A549 (cell line): ENCODE measurements at regions not wholly inside any gene's neighbourhood (a gene's known extent, or its start where the extent isn't known, plus 50 kb on each side); places are given as distances from the start of the nearest gene placed in this dataset.

Experiments used
- ATAC-seq, 2 experiments: fragments of 200-7000 bp in 1 of 2; fragments of >200 bp in 1 of 2; cut with Nextera tagmentation in 1 of 2; cut with Tn5 transposase in 1 of 2; 3 replicates each; pipeline versions ENCODE4 v1.8.0 to v1.9.1; 2018 to 2020; ENCODE audit warnings: mild to moderate bottlenecking in 1 of 2, moderate library complexity in 1 of 2
- CTCF ChIA-PET: fragments of 300-600 bp; sonication (Branson Sonifier 250); formaldehyde crosslinking; extraction: SDS; loops from one replicate; lab custom pipeline; 2021; ENCODE audit warnings: antibody characterized with exemption, inconsistent platforms; lab: Yijun Ruan, JAX
- POLR2A ChIA-PET: fragments of 350-600 bp; formaldehyde crosslinking; extraction: SDS; loops from one replicate; lab custom pipeline; 2021; ENCODE audit warnings: antibody characterized with exemption, inconsistent platforms; lab: Yijun Ruan, JAX
- DNase-seq, 2 experiments: peaks; one replicate each; pipeline versions ENCODE4 v3.0.0 to v3.0.0-alpha.2; 2011 to 2016; ENCODE audit warnings: low read depth in 1 of 2, low spot score in 1 of 2
- FAIRE-seq: peaks from 2 replicates; lab custom pipeline; 2011; peaks lifted over from hg19 to GRCh38; lab: Jason Lieb, UNC
- H3K27ac ChIP-seq, 2 experiments: fragments of >200 bp; sonication (Bioruptor Twin); formaldehyde crosslinking; 3 replicates each; pipeline ENCODE4 v1.5.1; 2016 to 2017
- H3K4me1 ChIP-seq: fragments of >200 bp; sonication (Bioruptor Twin); formaldehyde crosslinking; 3 replicates; pipeline ENCODE4 v1.6.1; 2016
- H3K4me2 ChIP-seq: fragments of >200 bp; sonication (Bioruptor Twin); formaldehyde crosslinking; 3 replicates; pipeline ENCODE4 v1.6.1; 2016
- H3K4me3 ChIP-seq: fragments of >200 bp; sonication (Bioruptor Twin); formaldehyde crosslinking; 3 replicates; pipeline ENCODE4 v1.5.1; 2016
- H3K9me3 ChIP-seq: fragments of >200 bp; sonication (Bioruptor Twin); formaldehyde crosslinking; 3 replicates; pipeline ENCODE4 v1.6.1; 2016
- EHMT2 ChIP-seq: fragments of 200-600 bp; sonication (generic); IDR thresholded peaks from 2 replicates; pipeline ENCODE4 v1.6.1; 2016; ENCODE audit warnings: antibody characterized with exemption, low read depth, mild to moderate bottlenecking, moderate library complexity
- ESRRA ChIP-seq: fragments of 150-350 bp; IDR thresholded peaks from 2 replicates; pipeline ENCODE4 v1.6.1; 2014; ENCODE audit warnings: mild to moderate bottlenecking, low read length, borderline replicate concordance
- FOXS1 ChIP-seq: fragments of 250-450 bp; sonication (Bioruptor Pico); IDR thresholded peaks from 2 replicates; pipeline ENCODE4 v1.5.0; 2020; ENCODE audit warnings: mild to moderate bottlenecking, moderate library complexity
- HEYL ChIP-seq: fragments of 250-450 bp; sonication (Bioruptor Pico); IDR thresholded peaks from 2 replicates; pipeline ENCODE4 v1.8.0; 2021; ENCODE audit warnings: mild to moderate bottlenecking, moderate library complexity
- HOXB5 ChIP-seq: fragments of 250-450 bp; sonication (Bioruptor Pico); IDR thresholded peaks from 2 replicates; pipeline ENCODE4 v1.5.0; 2020; ENCODE audit warnings: mild to moderate bottlenecking, moderate library complexity
- JUN ChIP-seq, 2 experiments: fragments of >200 bp; sonication (Bioruptor Twin); formaldehyde crosslinking; IDR thresholded peaks; 2 replicates in 1 of 2; 3 replicates in 1 of 2; pipeline ENCODE4 v1.6.1; 2016 to 2017
- KDM1A ChIP-seq: fragments of 200-600 bp; sonication (generic); IDR thresholded peaks from 2 replicates; pipeline ENCODE4 v1.6.1; 2016; ENCODE audit warnings: low read depth, mild to moderate bottlenecking
- MYC ChIP-seq: IDR thresholded peaks from 2 replicates; pipeline ENCODE4 v1.6.1; 2012; ENCODE audit warnings: mild to moderate bottlenecking, inconsistent platforms, low read length, improper control_type of control experiment, borderline replicate concordance
- NFE2L2 ChIP-seq: fragments of 150-350 bp; conservative IDR thresholded peaks from 2 replicates; pipeline ENCODE4 v1.6.1; 2014; ENCODE audit warnings: low read length
- NPAS2 ChIP-seq: fragments of 250-450 bp; sonication (Bioruptor Pico); IDR thresholded peaks from 2 replicates; pipeline ENCODE4 v1.8.0; 2022; ENCODE audit warnings: mild to moderate bottlenecking, moderate library complexity, borderline replicate concordance
- POLR2AphosphoS2 ChIP-seq: conservative IDR thresholded peaks from 2 replicates; pipeline ENCODE4 v1.6.1; 2012; ENCODE audit warnings: low read length, improper control_type of control experiment, inconsistent platforms
- RAD21 ChIP-seq, 2 experiments: fragments of >200 bp in 1 of 2; sonication (Bioruptor Twin) in 1 of 2; formaldehyde crosslinking in 1 of 2; IDR thresholded peaks in 1 of 2; conservative IDR thresholded peaks in 1 of 2; 2 replicates in 1 of 2; 3 replicates in 1 of 2; pipeline ENCODE4 v1.6.1; 2012 to 2018; ENCODE audit warnings: inconsistent platforms in 1 of 2
- RFX5 ChIP-seq: fragments of 450-650 bp; IDR thresholded peaks from 2 replicates; pipeline ENCODE4 v1.7.1; 2014; ENCODE audit warnings: antibody characterized with exemption, mild to moderate bottlenecking, moderate library complexity
- TP53 ChIP-seq: fragments of 250-450 bp; sonication (Bioruptor Pico); IDR thresholded peaks from 2 replicates; pipeline ENCODE4 v1.5.0; 2021; ENCODE audit warnings: mild to moderate bottlenecking, moderate library complexity
- ZC3H11A ChIP-seq: fragments of 450-650 bp; IDR thresholded peaks from 2 replicates; pipeline ENCODE4 v1.6.1; 2014; ENCODE audit warnings: antibody characterized with exemption, mild to moderate bottlenecking
- ZFP36 ChIP-seq: fragments of 450-650 bp; IDR thresholded peaks from 2 replicates; pipeline ENCODE4 v1.6.1; 2014; ENCODE audit warnings: borderline replicate concordance; ENCODE audit not compliant: partially characterized antibody
- WGBS: methylation state at CpG from one replicate; pipeline ENCODE4 v1.1.6; 2017; ENCODE audit errors: missing lambda C conversion rate; 5-methylcytosine and 5-hydroxymethylcytosine counted together
- TF ChIP-seq, protein P1 (sequence below): IDR thresholded peaks from 2 replicates; pipeline ENCODE4 v1.6.1; 2012; ENCODE audit warnings: low read depth, borderline replicate concordance
- TF ChIP-seq, protein P2 (sequence below): fragments of 250-450 bp; sonication (Bioruptor Pico); IDR thresholded peaks from 2 replicates; pipeline ENCODE4 v1.5.0; 2021; ENCODE audit warnings: mild to moderate bottlenecking, moderate library complexity, borderline replicate concordance
- TF ChIP-seq, protein P3 (sequence below): fragments of 450-650 bp; IDR thresholded peaks from 2 replicates; pipeline ENCODE4 v1.6.1; 2014; ENCODE audit warnings: antibody characterized with exemption
- TF ChIP-seq, protein P4 (sequence below): fragments of 150-350 bp; IDR thresholded peaks from 2 replicates; pipeline ENCODE4 v1.6.1; 2014; ENCODE audit warnings: low read depth, mild to moderate bottlenecking, low read length

DNA sequence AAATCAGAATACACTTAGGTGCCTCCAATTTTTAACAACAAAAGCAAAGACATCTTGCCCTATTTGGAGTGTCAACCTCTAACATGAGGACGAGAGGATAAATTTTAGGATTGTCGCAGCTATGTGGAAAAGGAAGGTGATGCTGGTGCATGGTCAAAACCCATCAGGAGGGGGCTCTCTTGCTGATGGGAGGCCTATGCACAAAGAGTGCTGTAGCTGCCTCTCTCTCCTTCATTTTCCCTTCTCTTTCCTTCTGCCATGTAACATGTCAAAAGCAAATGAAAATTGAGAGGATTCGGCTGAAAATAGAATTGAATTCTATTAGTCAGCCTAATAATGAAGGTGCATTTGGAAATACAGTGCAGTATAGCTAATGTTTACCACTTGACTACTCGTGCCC, 578.7 kb upstream of the ZNF462 start:
- no peak overlapping the region for H3K4me2 ChIP-seq
- ChIA-PET POLR2A (no interaction called here), CTCF (interaction anchor here (0.7 kb wide), 1 partner anchor 40 kb away, joined by 3 read pairs; no protein-coding TSS in a partner anchor)
- no peaks in the 10 kb centered on the region for H3K9me3 ChIP-seq
- no peak for ATAC-seq
- H3K27ac ChIP-seq, result no peak overlapping the region
- no peak overlapping the region for H3K4me3 ChIP-seq
- no peak for DNase-seq
- no peak for FAIRE-seq
- TF ChIP-seq NPAS2 (CRISPR knock-in tag) (no peak), JUN (IDR thresholded peaks at IDR 0.05) (no peak)
- TF ChIP-seq, protein P1, sequence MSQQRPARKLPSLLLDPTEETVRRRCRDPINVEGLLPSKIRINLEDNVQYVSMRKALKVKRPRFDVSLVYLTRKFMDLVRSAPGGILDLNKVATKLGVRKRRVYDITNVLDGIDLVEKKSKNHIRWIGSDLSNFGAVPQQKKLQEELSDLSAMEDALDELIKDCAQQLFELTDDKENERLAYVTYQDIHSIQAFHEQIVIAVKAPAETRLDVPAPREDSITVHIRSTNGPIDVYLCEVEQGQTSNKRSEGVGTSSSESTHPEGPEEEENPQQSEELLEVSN, result no peak
- WGBS, result 19% methylated on average over 4 of the region's 4 CpGs
- no peaks in the 10 kb centered on the region for H3K4me1 ChIP-seq

DNA sequence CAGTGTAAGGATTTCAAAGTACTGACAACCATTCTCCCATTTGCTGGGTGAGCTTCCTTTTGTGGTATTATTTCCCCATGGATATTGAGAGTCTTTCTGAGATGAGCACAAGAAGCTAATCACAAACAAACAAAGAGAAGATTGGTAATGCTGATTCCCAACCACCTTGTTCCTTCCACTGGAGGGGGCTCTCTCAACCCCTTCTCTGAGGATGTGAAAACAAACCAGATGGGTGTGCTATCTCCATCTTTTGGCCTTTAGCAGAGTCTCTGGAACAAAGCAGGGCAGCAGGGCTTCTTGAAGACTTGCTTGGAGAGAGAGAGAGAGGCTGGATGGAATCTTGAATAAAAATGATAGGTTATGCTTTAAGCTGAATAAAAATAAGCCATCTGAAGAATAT, 576.7 kb upstream of the ZNF462 start:
- no peak for TF ChIP-seq NFE2L2
- TF ChIP-seq KDM1A, result no peak
- TF ChIP-seq RAD21 (conservative IDR thresholded peaks at IDR 0.05 in 1 of 2, IDR thresholded peaks at IDR 0.05 in 1 of 2), result no peak; a peak in 1 of 5 replicates
- TF ChIP-seq ESRRA, result no peak
- TF ChIP-seq HOXB5 (CRISPR knock-in tag), result no peak
- no peak for TF ChIP-seq POLR2AphosphoS2
- TF ChIP-seq, protein P2, sequence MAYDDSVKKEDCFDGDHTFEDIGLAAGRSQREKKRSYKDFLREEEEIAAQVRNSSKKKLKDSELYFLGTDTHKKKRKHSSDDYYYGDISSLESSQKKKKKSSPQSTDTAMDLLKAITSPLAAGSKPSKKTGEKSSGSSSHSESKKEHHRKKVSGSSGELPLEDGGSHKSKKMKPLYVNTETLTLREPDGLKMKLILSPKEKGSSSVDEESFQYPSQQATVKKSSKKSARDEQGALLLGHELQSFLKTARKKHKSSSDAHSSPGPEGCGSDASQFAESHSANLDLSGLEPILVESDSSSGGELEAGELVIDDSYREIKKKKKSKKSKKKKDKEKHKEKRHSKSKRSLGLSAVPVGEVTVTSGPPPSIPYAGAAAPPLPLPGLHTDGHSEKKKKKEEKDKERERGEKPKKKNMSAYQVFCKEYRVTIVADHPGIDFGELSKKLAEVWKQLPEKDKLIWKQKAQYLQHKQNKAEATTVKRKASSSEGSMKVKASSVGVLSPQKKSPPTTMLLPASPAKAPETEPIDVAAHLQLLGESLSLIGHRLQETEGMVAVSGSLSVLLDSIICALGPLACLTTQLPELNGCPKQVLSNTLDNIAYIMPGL (CRISPR knock-in tag), result no peak
- no peak for TF ChIP-seq FOXS1 (CRISPR knock-in tag)
- no peak for TF ChIP-seq MYC
- no peak for TF ChIP-seq HEYL (CRISPR knock-in tag)
- TF ChIP-seq, protein P3, sequence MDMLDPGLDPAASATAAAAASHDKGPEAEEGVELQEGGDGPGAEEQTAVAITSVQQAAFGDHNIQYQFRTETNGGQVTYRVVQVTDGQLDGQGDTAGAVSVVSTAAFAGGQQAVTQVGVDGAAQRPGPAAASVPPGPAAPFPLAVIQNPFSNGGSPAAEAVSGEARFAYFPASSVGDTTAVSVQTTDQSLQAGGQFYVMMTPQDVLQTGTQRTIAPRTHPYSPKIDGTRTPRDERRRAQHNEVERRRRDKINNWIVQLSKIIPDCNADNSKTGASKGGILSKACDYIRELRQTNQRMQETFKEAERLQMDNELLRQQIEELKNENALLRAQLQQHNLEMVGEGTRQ, result no peak
- no peak for TF ChIP-seq RFX5
- no peak for TF ChIP-seq EHMT2
- no peak for TF ChIP-seq ZFP36
- no peak for TF ChIP-seq ZC3H11A
- TF ChIP-seq TP53 (CRISPR knock-in tag), result no peak
- TF ChIP-seq, protein P4, sequence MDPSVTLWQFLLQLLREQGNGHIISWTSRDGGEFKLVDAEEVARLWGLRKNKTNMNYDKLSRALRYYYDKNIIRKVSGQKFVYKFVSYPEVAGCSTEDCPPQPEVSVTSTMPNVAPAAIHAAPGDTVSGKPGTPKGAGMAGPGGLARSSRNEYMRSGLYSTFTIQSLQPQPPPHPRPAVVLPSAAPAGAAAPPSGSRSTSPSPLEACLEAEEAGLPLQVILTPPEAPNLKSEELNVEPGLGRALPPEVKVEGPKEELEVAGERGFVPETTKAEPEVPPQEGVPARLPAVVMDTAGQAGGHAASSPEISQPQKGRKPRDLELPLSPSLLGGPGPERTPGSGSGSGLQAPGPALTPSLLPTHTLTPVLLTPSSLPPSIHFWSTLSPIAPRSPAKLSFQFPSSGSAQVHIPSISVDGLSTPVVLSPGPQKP, result no peak
- POLR2A ChIA-PET, result no interaction called here
- no peak overlapping the region for H3K4me2 ChIP-seq
- H3K9me3 ChIP-seq, result no peaks in the 10 kb centered on the region
- no peaks in the 10 kb centered on the region for H3K4me1 ChIP-seq
- H3K4me3 ChIP-seq, result no peak overlapping the region
- H3K27ac ChIP-seq, result no peak overlapping the region
- no peak for FAIRE-seq
- peak; percentile 0 to 11 for DNase-seq
- CTCF ChIA-PET, result interaction anchor here (1.3 kb wide), 1 partner anchor 888 kb away, joined by 4 read pairs; no protein-coding TSS in a partner anchor
- no peak for ATAC-seq
